ENCODE measurements at regions not wholly inside any gene's neighbourhood (a gene's known extent, or its start where the extent isn't known, plus 50 kb on each side); places are given as distances from the start of the nearest gene placed in this dataset.

DNA sequence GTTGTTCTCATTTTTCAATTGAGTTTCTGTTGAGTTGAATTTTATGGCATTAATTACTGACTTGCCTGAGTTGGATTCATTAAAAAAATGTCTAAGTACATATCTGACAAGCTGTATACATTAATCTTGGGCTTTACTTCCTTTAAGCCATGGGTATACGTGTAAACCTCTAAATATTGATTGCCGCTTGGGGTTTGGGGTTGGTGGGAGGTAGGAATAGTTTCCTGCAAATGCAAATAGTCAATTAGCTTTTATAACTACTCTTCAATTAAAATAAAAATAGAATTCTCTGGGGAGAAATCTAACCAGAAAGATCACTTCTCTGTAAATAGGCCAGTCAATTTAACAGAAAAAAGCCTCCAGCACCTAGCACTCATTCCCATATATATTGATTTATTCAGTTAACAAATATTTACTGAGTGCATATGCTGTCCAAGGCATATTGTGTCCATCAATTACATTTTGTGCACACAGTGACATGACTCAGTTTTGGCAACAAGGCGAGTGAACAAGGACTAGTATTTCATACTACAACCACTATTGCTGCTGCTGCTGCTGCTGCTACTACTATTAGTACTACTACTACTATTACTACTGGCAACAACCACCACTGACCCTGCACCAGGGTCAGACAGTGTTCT lies 306.8 kb downstream of the RFC3 start:
- no peak overlapping the region; a peak in 1 of 7 replicates for H3K27ac Mint-ChIP-seq
- Histone ChIP-seq H2AFZ (ENCODE audit: low read length) (no peak overlapping the region), H4K5ac (ENCODE audit: insufficient read length, low read depth, low read length) (no peak overlapping the region), H4K91ac (ENCODE audit: insufficient read length, low read depth, low read length) (no peak overlapping the region), H3K27me3 (ENCODE audit: insufficient read depth, low read length) (no peaks in the 10 kb centered on the region), H3K14ac (ENCODE audit: insufficient read depth, low read length) (no peak overlapping the region), H3K79me2 (ENCODE audit: insufficient read depth, low read length) (no peaks in the 10 kb centered on the region), H2BK5ac (ENCODE audit: insufficient read length, low read length) (no peak overlapping the region), H3K79me1 (ENCODE audit: insufficient read depth, low read depth, low read length, poor library complexity, severe bottlenecking) (no peaks in the 10 kb centered on the region), H3K23ac (ENCODE audit: insufficient read length, low read depth, low read length) (no peak overlapping the region), H3K27ac (ENCODE audit: insufficient read length, low read depth, low read length) (no peak overlapping the region), H3T11ph (ENCODE audit: low read length) (no peak overlapping the region), H2AK5ac (ENCODE audit: insufficient read length, low read length) (no peak overlapping the region), H2BK12ac (ENCODE audit: insufficient read length, low read depth, low read length) (no peak overlapping the region), H2BK15ac (ENCODE audit: low read depth, low read length) (no peak overlapping the region), H3K4ac (ENCODE audit: low read depth, low read length) (no peak overlapping the region), H2BK20ac (ENCODE audit: low read depth, low read length, poor library complexity, severe bottlenecking) (no peak overlapping the region), H3K18ac (ENCODE audit: insufficient read length, low read depth, low read length) (no peak overlapping the region), H3K4me1 (ENCODE audit: insufficient read depth, low read length) (peaks cover 8% of the 10 kb centered on the region; the same call in 1 of the 2 replicates), H3K9ac (ENCODE audit: extremely low read depth, insufficient read length, low read length) (no peak overlapping the region), H2BK120ac (ENCODE audit: low read depth, low read length, poor library complexity, severe bottlenecking) (no peak overlapping the region), H3K9me3 (ENCODE audit: control insufficient read depth, low read depth, low read length) (no peaks in the 10 kb centered on the region), H3K4me2 (ENCODE audit: insufficient read depth, insufficient read length, low read length) (no peak overlapping the region), H3K56ac (ENCODE audit: insufficient read length, low read depth, low read length) (no peak overlapping the region), H4K8ac (replicated peaks; ENCODE audit: insufficient read length, low read depth, low read length) (no peak overlapping the region), H3K23me2 (ENCODE audit: insufficient read length, low read depth, low read length, poor library complexity, severe bottlenecking) (no peaks in the 10 kb centered on the region), H4K20me1 (ENCODE audit: control insufficient read depth, insufficient read depth, insufficient read length) (no peaks in the 10 kb centered on the region)
- H3K36me3 Mint-ChIP-seq (ENCODE audit: insufficient read depth in 1 of 3, low read depth in 3 of 3), result 0 out of 7 replicates have a peak, but pooled peaks cover 0 to 2% (median 0%) of the 10 kb centered on the region in 3 experiments
- no CpG with 5 or more reads among the region's 3 CpGs for WGBS (ENCODE audit: extremely low coverage, insufficient read length, low lambda C conversion rate)
- H3K9me3 Mint-ChIP-seq, result no peaks in the 10 kb centered on the region
- H3K27me3 Mint-ChIP-seq (ENCODE audit: low read depth), result no peaks in the 10 kb centered on the region
- no peak for DNase-seq
- TF ChIP-seq, protein P1, sequence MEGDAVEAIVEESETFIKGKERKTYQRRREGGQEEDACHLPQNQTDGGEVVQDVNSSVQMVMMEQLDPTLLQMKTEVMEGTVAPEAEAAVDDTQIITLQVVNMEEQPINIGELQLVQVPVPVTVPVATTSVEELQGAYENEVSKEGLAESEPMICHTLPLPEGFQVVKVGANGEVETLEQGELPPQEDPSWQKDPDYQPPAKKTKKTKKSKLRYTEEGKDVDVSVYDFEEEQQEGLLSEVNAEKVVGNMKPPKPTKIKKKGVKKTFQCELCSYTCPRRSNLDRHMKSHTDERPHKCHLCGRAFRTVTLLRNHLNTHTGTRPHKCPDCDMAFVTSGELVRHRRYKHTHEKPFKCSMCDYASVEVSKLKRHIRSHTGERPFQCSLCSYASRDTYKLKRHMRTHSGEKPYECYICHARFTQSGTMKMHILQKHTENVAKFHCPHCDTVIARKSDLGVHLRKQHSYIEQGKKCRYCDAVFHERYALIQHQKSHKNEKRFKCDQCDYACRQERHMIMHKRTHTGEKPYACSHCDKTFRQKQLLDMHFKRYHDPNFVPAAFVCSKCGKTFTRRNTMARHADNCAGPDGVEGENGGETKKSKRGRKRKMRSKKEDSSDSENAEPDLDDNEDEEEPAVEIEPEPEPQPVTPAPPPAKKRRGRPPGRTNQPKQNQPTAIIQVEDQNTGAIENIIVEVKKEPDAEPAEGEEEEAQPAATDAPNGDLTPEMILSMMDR (conservative IDR thresholded peaks at IDR 0.05), result no peak
- no peak overlapping the region for H3K4me3 Mint-ChIP-seq
- H3K4me1 Mint-ChIP-seq, result peaks cover 34% of the 10 kb centered on the region in 2 experiments

Measured in H9 (cell line).